GM04504 (cell line): ENCODE measurements at regions not wholly inside any gene's neighbourhood (a gene's known extent, or its start where the extent isn't known, plus 50 kb on each side); places are given as distances from the start of the nearest gene placed in this dataset.

Experiments
- DNase-seq: peaks from one replicate; pipeline ENCODE4 v3.0.0-alpha.2; 2012; ENCODE audit warnings: low read depth

GRCh38 chr7:94810496-94810895 is 96.9 kb upstream of the PPP1R9A start:
- no peak for DNase-seq

DNA sequence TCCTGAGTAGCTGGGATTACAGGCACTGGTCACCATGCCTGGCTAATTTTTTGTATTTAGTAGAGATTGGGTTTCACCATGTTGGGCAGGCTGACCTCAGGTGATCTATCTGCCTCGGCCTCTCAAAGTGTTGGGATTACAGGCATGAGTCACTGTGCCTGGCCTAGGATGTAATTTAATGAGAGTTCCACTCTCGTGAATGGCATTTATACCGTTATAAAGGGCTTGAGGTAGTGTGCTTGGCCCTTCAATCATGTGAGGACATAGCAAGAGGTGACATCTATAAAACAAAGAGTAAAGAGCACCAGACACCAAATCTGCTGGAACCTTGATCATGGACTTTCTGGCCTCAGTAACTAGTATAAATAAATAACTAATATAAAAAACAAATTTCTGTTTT is 93.5 kb upstream of the PPP1R9A start:
- DNase-seq = no peak

GRCh38 chr7:94823947-94824346 is 83.4 kb upstream of the PPP1R9A start:
- no peak for DNase-seq

- DNase-seq = no peak
These were observed 77.4 kb upstream of the PPP1R9A start for GRCh38 chr7:94829987-94830386.

- DNase-seq = no peak
These were observed 75.3 kb upstream of the PPP1R9A start for GRCh38 chr7:94832051-94832450.

DNA sequence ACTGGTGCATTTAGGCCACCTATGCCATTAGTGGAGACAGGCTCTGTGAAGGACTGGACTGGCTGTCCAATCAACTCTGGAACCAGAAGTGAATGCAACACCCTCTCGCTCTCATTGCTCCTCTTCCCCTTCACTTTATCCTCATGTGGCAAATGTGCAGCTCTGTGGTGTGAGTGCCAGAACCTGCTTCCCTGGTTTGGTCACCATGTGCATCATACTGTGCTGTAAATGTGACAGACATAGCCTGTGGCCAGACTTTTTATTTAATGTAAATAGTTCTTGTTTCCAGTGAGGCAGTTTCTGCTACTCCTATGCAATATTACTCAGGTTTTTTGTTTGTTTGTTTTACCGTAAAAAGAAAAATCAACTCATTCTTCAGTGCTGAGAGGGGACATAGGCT is 73.0 kb upstream of the PPP1R9A start:
- DNase-seq = no peak

- no peak for DNase-seq
These were observed 68.7 kb upstream of the PPP1R9A start for GRCh38 chr7:94838717-94839116.

DNA sequence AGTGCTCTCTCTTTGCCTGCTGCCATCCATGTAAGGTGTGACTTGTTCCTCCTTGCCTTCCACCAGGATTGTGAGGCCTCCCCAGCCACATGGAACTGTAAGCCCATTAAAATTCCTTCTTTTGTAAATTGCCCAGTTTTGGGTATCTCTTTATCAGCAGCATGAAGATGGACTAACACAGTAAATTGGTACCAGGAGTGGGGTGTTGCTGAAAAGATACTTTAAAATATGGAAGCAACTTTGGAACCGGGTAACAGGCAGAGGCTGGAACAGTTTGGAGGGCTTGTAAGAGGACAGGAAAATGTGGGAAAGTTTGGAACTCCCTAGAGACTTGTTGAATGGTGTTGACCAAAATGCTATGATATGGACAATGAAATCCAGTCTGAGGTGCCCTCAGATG is 63.8 kb upstream of the PPP1R9A start:
- no peak for DNase-seq

GRCh38 chr7:94848531-94848930 is 58.9 kb upstream of the PPP1R9A start:
- no peak for DNase-seq

- DNase-seq = no peak
These were observed 58.3 kb upstream of the PPP1R9A start for GRCh38 chr7:94848992-94849576.

DNA sequence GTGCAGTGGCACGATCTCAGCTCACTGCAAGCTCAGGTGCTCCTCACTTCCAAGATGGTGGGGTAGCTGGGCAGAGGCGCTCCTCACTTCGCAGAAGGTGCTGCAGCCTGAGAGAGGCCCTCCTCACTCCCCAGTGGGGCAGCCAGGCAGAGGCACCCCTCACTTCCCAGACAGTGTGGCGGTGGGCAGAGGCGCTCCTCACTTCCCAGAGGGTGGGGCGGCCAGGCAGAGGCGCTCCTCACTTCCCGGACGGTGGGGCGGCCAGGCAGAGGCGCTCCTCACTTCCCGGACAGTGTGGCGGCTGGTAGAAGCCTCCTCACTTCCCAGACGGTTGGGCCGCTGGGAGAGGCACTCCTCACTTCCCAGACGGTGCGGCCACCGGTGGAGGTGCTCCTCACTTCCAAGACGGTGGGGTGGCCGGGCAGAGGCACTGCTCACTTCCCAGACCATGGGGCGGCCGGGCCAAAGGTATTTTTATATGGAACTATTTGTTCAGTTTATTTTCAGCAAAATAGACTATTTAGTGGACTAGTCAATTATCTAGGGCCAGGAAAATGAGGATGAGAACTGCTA is 57.7 kb upstream of the PPP1R9A start:
- DNase-seq = no peak

DNA sequence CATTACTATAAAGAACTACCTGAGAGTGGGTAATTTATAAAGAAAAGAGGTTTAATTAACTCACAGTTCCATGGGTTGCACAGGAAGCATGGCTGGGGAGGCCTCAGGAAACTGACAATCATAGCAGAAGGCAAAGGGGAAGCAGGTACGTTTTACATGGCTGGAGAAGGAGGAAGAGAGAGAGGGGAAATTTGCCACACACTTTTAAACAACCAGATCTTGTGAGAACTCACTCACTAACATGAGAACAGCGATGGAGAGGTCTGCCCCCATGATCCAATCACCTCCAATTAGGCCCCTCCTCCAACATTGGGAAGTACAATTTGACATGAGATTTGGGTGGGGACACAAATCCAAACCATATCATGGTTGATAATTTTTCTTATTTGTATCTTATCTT is 51.8 kb upstream of the PPP1R9A start:
- no peak for DNase-seq

- no peak for DNase-seq
These were observed 50.8 kb upstream of the PPP1R9A start for GRCh38 chr7:94856643-94857042.
